Caco-2 (cell line): ENCODE measurements at regions not wholly inside any gene's neighbourhood (a gene's known extent, or its start where the extent isn't known, plus 50 kb on each side); places are given as distances from the start of the nearest gene placed in this dataset.

Experiments used
- BruUV-seq: library from RNA; stranded (reverse); fragments of 400-500 nt; replicated peaks from 2 replicates; lab custom pipeline; 2021; lab: Mats Ljungman, UMichigan
- CTCF ChIA-PET: fragments of 300-600 bp; sonication (Branson Sonifier 250); formaldehyde crosslinking; loops from one replicate; lab custom pipeline; 2022; ENCODE audit warnings: antibody characterized with exemption; lab: Charles Lee
- POLR2A ChIA-PET: fragments of 300-600 bp; sonication (Branson Sonifier 250); formaldehyde crosslinking; loops from one replicate; lab custom pipeline; 2022; ENCODE audit warnings: antibody characterized with exemption; lab: Charles Lee
- DNase-seq, 2 experiments: peaks; one replicate each; pipeline versions ENCODE4 v3.0.0 to v3.0.0-alpha.2; 2020 to 2022
- H3K27me3 ChIP-seq: replicated peaks from 2 replicates; pipeline ENCODE4 v1.6.0; 2011; ENCODE audit warnings: low read length; ENCODE audit not compliant: control insufficient read depth, insufficient read depth
- H3K36me3 ChIP-seq: 2 replicates; pipeline ENCODE4 v1.5.1; 2011; ENCODE audit warnings: low read length; ENCODE audit not compliant: control insufficient read depth, insufficient read depth
- H3K4me1 ChIP-seq: fragments of 250-450 bp; sonication (Bioruptor Pico); 2 replicates; pipeline ENCODE4 v1.5.1; 2020; ENCODE audit warnings: mild to moderate bottlenecking
- H3K4me3 ChIP-seq: 2 replicates; pipeline ENCODE4 v1.5.1; 2011; ENCODE audit warnings: low read depth, mild to moderate bottlenecking, control low read depth, low read length
- H3K9me3 ChIP-seq: fragments of 250-450 bp; sonication (Bioruptor Pico); 2 replicates; pipeline ENCODE4 v1.5.1; 2020; ENCODE audit warnings: mild to moderate bottlenecking, moderate library complexity
- H3K27ac Mint-ChIP-seq: one replicate; pipeline ENCODE4 v1.8.0; 2022; ENCODE audit warnings: mixed read lengths; ENCODE audit not compliant: unreplicated experiment
- H3K27me3 Mint-ChIP-seq: one replicate; pipeline ENCODE4 v1.8.0; 2022; ENCODE audit warnings: mixed read lengths; ENCODE audit not compliant: insufficient read depth, unreplicated experiment
- H3K36me3 Mint-ChIP-seq: one replicate; pipeline ENCODE4 v1.8.0; 2022; ENCODE audit warnings: mild to moderate bottlenecking, mixed read lengths; ENCODE audit not compliant: insufficient read depth, unreplicated experiment
- H3K4me1 Mint-ChIP-seq: one replicate; pipeline ENCODE4 v1.8.0; 2022; ENCODE audit warnings: low read depth, mixed read lengths; ENCODE audit not compliant: unreplicated experiment
- H3K4me3 Mint-ChIP-seq: one replicate; pipeline ENCODE4 v1.8.0; 2022; ENCODE audit warnings: mild to moderate bottlenecking, moderate library complexity, mixed read lengths; ENCODE audit not compliant: unreplicated experiment
- H3K9me3 Mint-ChIP-seq: one replicate; pipeline ENCODE4 v1.8.0; 2022; ENCODE audit warnings: mixed read lengths; ENCODE audit not compliant: unreplicated experiment
- CTCF ChIP-seq, 2 experiments: fragments of 200-600 bp in 1 of 2; IDR thresholded peaks; 1 replicate in 1 of 2; 2 replicates in 1 of 2; pipeline versions ENCODE4 v1.5.1 to v1.8.0; 2011 to 2022; ENCODE audit warnings: antibody characterized with exemption in 1 of 2, control low read depth in 1 of 2, inconsistent platforms in 1 of 2, low read depth in 1 of 2, low read length in 1 of 2, mild to moderate bottlenecking in 1 of 2, moderate library complexity in 1 of 2; ENCODE audit not compliant: insufficient read depth in 1 of 2, severe bottlenecking in 1 of 2, unreplicated experiment in 1 of 2
- intact Hi-C: fragments of 100-400 bp; cut with micrococcal nuclease; formaldehyde crosslinking; loops from one replicate; pipeline ENCODE4 v1.10.0; 2022; ENCODE audit not compliant: unreplicated experiment

GRCh38 chr11:104366321-104366734 is 202.4 kb upstream of the PDGFD start:
- no peak overlapping the region for H3K27ac Mint-ChIP-seq
- POLR2A ChIA-PET = no interaction called here
- Histone ChIP-seq H3K36me3 (no peaks in the 10 kb centered on the region), H3K4me3 (no peak overlapping the region), H3K27me3 (no peaks in the 10 kb centered on the region), H3K9me3 (no peaks in the 10 kb centered on the region), H3K4me1 (no peaks in the 10 kb centered on the region)
- H3K4me1 Mint-ChIP-seq = no peaks in the 10 kb centered on the region
- H3K4me3 Mint-ChIP-seq = no peak overlapping the region
- H3K9me3 Mint-ChIP-seq = no peaks in the 10 kb centered on the region
- CTCF ChIA-PET = no interaction called here
- no peaks in the 10 kb centered on the region for H3K36me3 Mint-ChIP-seq
- BruUV-seq = no TSS peak
- intact Hi-C loops = no loop called here
- no peak for TF ChIP-seq CTCF (IDR thresholded peaks at IDR 0.05; ENCODE audit: insufficient read depth in 1 of 2, low read depth in 1 of 2, low read length in 1 of 2, severe bottlenecking in 1 of 2, unreplicated experiment in 1 of 2)
- H3K27me3 Mint-ChIP-seq = peaks cover 7% of the 10 kb centered on the region
- no peak for DNase-seq

GRCh38 chr11:104365676-104366075 is 201.7 kb upstream of the PDGFD start:
- BruUV-seq = no TSS peak
- intact Hi-C loops = no loop called here
- ChIA-PET CTCF (no interaction called here), POLR2A (no interaction called here)
- no peak overlapping the region for H3K27ac Mint-ChIP-seq
- no peaks in the 10 kb centered on the region for H3K9me3 Mint-ChIP-seq
- TF ChIP-seq CTCF (IDR thresholded peaks at IDR 0.05; ENCODE audit: insufficient read depth in 1 of 2, low read depth in 1 of 2, low read length in 1 of 2, severe bottlenecking in 1 of 2, unreplicated experiment in 1 of 2) = no peak
- H3K9me3 ChIP-seq = no peaks in the 10 kb centered on the region
- no peaks in the 10 kb centered on the region for H3K36me3 ChIP-seq
- no peak for DNase-seq
- H3K4me1 ChIP-seq = no peaks in the 10 kb centered on the region
- H3K4me3 Mint-ChIP-seq = no peak overlapping the region
- no peaks in the 10 kb centered on the region for H3K27me3 ChIP-seq
- no peaks in the 10 kb centered on the region for H3K4me1 Mint-ChIP-seq
- H3K27me3 Mint-ChIP-seq = peaks cover 10% of the 10 kb centered on the region
- H3K36me3 Mint-ChIP-seq = no peaks in the 10 kb centered on the region
- H3K4me3 ChIP-seq = no peak overlapping the region

- H3K4me1 Mint-ChIP-seq = no peaks in the 10 kb centered on the region
- POLR2A ChIA-PET = no interaction called here
- H3K27ac Mint-ChIP-seq = no peak overlapping the region
- CTCF ChIA-PET = no interaction called here
- H3K4me1 ChIP-seq = no peaks in the 10 kb centered on the region
- no peak for TF ChIP-seq CTCF (IDR thresholded peaks at IDR 0.05; ENCODE audit: insufficient read depth in 1 of 2, low read depth in 1 of 2, low read length in 1 of 2, severe bottlenecking in 1 of 2, unreplicated experiment in 1 of 2)
- no peak overlapping the region for H3K4me3 Mint-ChIP-seq
- no peaks in the 10 kb centered on the region for H3K36me3 ChIP-seq
- peaks cover 10% of the 10 kb centered on the region for H3K27me3 Mint-ChIP-seq
- H3K9me3 ChIP-seq = no peaks in the 10 kb centered on the region; the same call in 1 of the 2 replicates
- DNase-seq = no peak
- H3K9me3 Mint-ChIP-seq = no peaks in the 10 kb centered on the region
- H3K27me3 ChIP-seq = no peaks in the 10 kb centered on the region
- H3K36me3 Mint-ChIP-seq = no peaks in the 10 kb centered on the region
- no TSS peak for BruUV-seq
- no peak overlapping the region for H3K4me3 ChIP-seq
- intact Hi-C loops = no loop called here
Observed at GRCh38 chr11:104361975-104362374, 198.0 kb upstream of the PDGFD start.
